Trophoblast cell (in vitro differentiated cells and primary cell): ENCODE measurements at regions not wholly inside any gene's neighbourhood (a gene's known extent, or its start where the extent isn't known, plus 50 kb on each side); places are given as distances from the start of the nearest gene placed in this dataset.

Experiments
- DNase-seq, 2 donors: peaks; one replicate each; pipeline ENCODE4 v3.0.0-alpha.2; 2016
- H2AFZ ChIP-seq: 2 replicates; pipeline ENCODE4 v1.6.1; 2013; ENCODE audit warnings: low read length, moderate library complexity, mild to moderate bottlenecking; ENCODE audit not compliant: insufficient read depth, poor library complexity
- H2AK5ac ChIP-seq: 2 replicates; pipeline ENCODE4 v1.6.1; 2013; ENCODE audit warnings: mild to moderate bottlenecking, low read length
- H2BK120ac ChIP-seq: 2 replicates; pipeline ENCODE4 v1.6.1; 2013; ENCODE audit warnings: low read length, mild to moderate bottlenecking, moderate library complexity; ENCODE audit not compliant: insufficient read depth, poor library complexity
- H2BK12ac ChIP-seq: 2 replicates; pipeline ENCODE4 v1.6.1; 2013; ENCODE audit warnings: mild to moderate bottlenecking, low read length, moderate library complexity
- H2BK5ac ChIP-seq: 2 replicates; pipeline ENCODE4 v1.6.1; 2013; ENCODE audit warnings: low read length, low read depth, moderate library complexity, mild to moderate bottlenecking; ENCODE audit not compliant: poor library complexity
- H3K14ac ChIP-seq: 2 replicates; pipeline ENCODE4 v1.6.1; 2013; ENCODE audit warnings: mild to moderate bottlenecking, low read length
- H3K18ac ChIP-seq: 2 replicates; pipeline ENCODE4 v1.6.1; 2013; ENCODE audit warnings: mild to moderate bottlenecking, low read length
- H3K23ac ChIP-seq: 2 replicates; pipeline ENCODE4 v1.6.1; 2013; ENCODE audit warnings: low read length
- H3K27ac ChIP-seq: 2 replicates; pipeline ENCODE4 v1.5.1; 2013; ENCODE audit warnings: low read depth, mild to moderate bottlenecking, inconsistent platforms, low read length, moderate library complexity
- H3K27me3 ChIP-seq: 2 replicates; pipeline ENCODE4 v1.6.1; 2013; ENCODE audit warnings: inconsistent platforms, mild to moderate bottlenecking, low read length, moderate library complexity; ENCODE audit not compliant: insufficient read depth
- H3K36me3 ChIP-seq, 2 experiments: 1 replicate in 1 of 2; 2 replicates in 1 of 2; pipeline ENCODE4 v1.6.1; 2013; ENCODE audit warnings: low read length in 2 of 2, mild to moderate bottlenecking in 2 of 2, moderate library complexity in 1 of 2; ENCODE audit not compliant: insufficient read depth in 2 of 2, control insufficient read depth in 1 of 2
- H3K4ac ChIP-seq: 2 replicates; pipeline ENCODE4 v1.6.1; 2013; ENCODE audit warnings: low read depth, mild to moderate bottlenecking, low read length, moderate library complexity
- H3K4me1 ChIP-seq, 2 experiments: 1 replicate in 1 of 2; 2 replicates in 1 of 2; pipeline ENCODE4 v1.6.1; 2013; ENCODE audit warnings: low read length in 2 of 2, mild to moderate bottlenecking in 2 of 2, moderate library complexity in 1 of 2; ENCODE audit not compliant: insufficient read depth in 2 of 2, control insufficient read depth in 1 of 2
- H3K4me2 ChIP-seq: 2 replicates; pipeline ENCODE4 v1.6.1; 2013; ENCODE audit warnings: inconsistent platforms, mild to moderate bottlenecking, low read length, moderate library complexity
- H3K4me3 ChIP-seq: 2 replicates; pipeline ENCODE4 v1.5.1; 2013; ENCODE audit warnings: mild to moderate bottlenecking, low read depth, low read length, inconsistent platforms
- H3K79me1 ChIP-seq: one replicate; pipeline ENCODE4 v1.6.1; 2013; ENCODE audit warnings: low read length
- H3K79me2 ChIP-seq: 2 replicates; pipeline ENCODE4 v1.6.1; 2013; ENCODE audit warnings: low read length, mild to moderate bottlenecking; ENCODE audit not compliant: control insufficient read depth, insufficient read depth, poor library complexity
- H3K9ac ChIP-seq: 2 replicates; pipeline ENCODE4 v1.6.1; 2013; ENCODE audit warnings: mild to moderate bottlenecking, low read length
- H3K9me3 ChIP-seq: 2 replicates; pipeline ENCODE4 v1.6.1; 2013; ENCODE audit warnings: low read depth, mild to moderate bottlenecking, control low read depth, inconsistent platforms, low read length; ENCODE audit not compliant: insufficient read depth
- H4K12ac ChIP-seq: 2 replicates; pipeline ENCODE4 v1.6.1; 2013; ENCODE audit warnings: low read depth, mild to moderate bottlenecking, low read length, moderate library complexity
- H4K8ac ChIP-seq: 2 replicates; pipeline ENCODE4 v1.6.1; 2013; ENCODE audit warnings: low read depth, mild to moderate bottlenecking, low read length, moderate library complexity
- H4K91ac ChIP-seq: one replicate; pipeline ENCODE4 v1.6.1; 2013; ENCODE audit warnings: low read depth, mild to moderate bottlenecking, low read length, moderate library complexity
- WGBS: extraction: QIAGEN DNeasy Blood & Tissue Kit; methylation state at CpG from one replicate; pipeline ENCODE4 v1.1.7; 2013; ENCODE audit warnings: missing lambda C conversion rate; ENCODE audit not compliant: insufficient read length, insufficient coverage; ENCODE audit errors: extremely low coverage; 5-methylcytosine and 5-hydroxymethylcytosine counted together

- Histone ChIP-seq H3K36me3 (no peaks in the 10 kb centered on the region), H3K4ac (no peak overlapping the region), H3K4me2 (no peak overlapping the region), H3K14ac (no peak overlapping the region), H3K18ac (no peak overlapping the region), H2BK5ac (no peak overlapping the region), H3K4me1 (peaks cover 0 to 5% of the 10 kb centered on the region in 2 experiments), H4K8ac (no peak overlapping the region), H3K79me2 (no peaks in the 10 kb centered on the region), H3K79me1 (no peaks in the 10 kb centered on the region), H3K9me3 (no peaks in the 10 kb centered on the region), H2AFZ (no peak overlapping the region), H3K9ac (no peak overlapping the region), H3K4me3 (no peak overlapping the region), H2BK12ac (no peak overlapping the region), H3K27ac (no peak overlapping the region), H3K23ac (no peak overlapping the region), H4K91ac (no peak overlapping the region), H2BK120ac (no peak overlapping the region), H3K27me3 (no peaks in the 10 kb centered on the region), H4K12ac (no peak overlapping the region), H2AK5ac (no peak overlapping the region)
- WGBS = no CpG with 5 or more reads among the region's 5 CpGs
- DNase-seq = no peak
These were observed 179.1 kb downstream of the KCNA5 start for GRCh38 chr12:5222729-5223128.

DNA sequence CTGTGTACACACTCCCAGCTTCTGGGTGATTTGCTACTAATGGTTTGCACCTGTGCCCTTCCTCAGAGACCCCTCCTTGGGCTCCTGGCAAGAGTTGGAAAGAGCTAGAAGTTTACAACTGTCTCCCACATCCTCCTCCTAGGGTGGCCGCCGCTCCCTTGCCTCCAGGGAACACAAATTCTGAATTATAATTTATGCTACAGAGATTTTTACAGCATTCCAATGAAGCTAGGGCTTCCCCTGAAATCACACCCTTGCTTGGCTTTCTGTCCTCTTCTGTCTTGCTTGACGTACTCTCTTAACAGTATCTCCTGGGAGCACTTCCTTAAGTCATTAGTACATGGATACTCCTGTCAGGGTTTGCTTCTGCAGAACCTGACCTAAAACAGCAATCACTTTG is 180.2 kb downstream of the KCNA5 start:
- Histone ChIP-seq H3K9me3 (no peaks in the 10 kb centered on the region), H3K4me3 (no peak overlapping the region), H3K4me2 (no peak overlapping the region), H2BK120ac (no peak overlapping the region), H3K4ac (no peak overlapping the region), H3K9ac (no peak overlapping the region), H3K36me3 (no peaks in the 10 kb centered on the region), H3K79me2 (no peaks in the 10 kb centered on the region), H3K4me1 (peaks cover 0 to 5% of the 10 kb centered on the region in 2 experiments), H4K12ac (no peak overlapping the region), H3K14ac (no peak overlapping the region), H3K23ac (no peak overlapping the region), H4K8ac (no peak overlapping the region), H3K27ac (no peak overlapping the region), H4K91ac (no peak overlapping the region), H3K18ac (no peak overlapping the region), H2AFZ (no peak overlapping the region), H3K27me3 (no peaks in the 10 kb centered on the region), H2AK5ac (no peak overlapping the region), H2BK5ac (no peak overlapping the region), H2BK12ac (no peak overlapping the region), H3K79me1 (no peaks in the 10 kb centered on the region)
- WGBS = no CpG with 5 or more reads among the region's 3 CpGs
- DNase-seq = no peak

GRCh38 chr12:5226581-5226980 is 182.9 kb downstream of the KCNA5 start:
- Histone ChIP-seq H4K91ac (no peak overlapping the region), H3K4me3 (no peak overlapping the region), H3K79me2 (no peaks in the 10 kb centered on the region), H3K18ac (no peak overlapping the region), H2BK5ac (no peak overlapping the region), H4K8ac (no peak overlapping the region), H3K4me1 (no peaks in the 10 kb centered on the region), H3K27me3 (no peaks in the 10 kb centered on the region), H2BK120ac (no peak overlapping the region), H2BK12ac (no peak overlapping the region), H3K27ac (no peak overlapping the region), H2AK5ac (no peak overlapping the region), H4K12ac (no peak overlapping the region), H3K14ac (no peak overlapping the region), H3K23ac (no peak overlapping the region), H3K79me1 (no peaks in the 10 kb centered on the region), H3K9ac (no peak overlapping the region), H3K4ac (no peak overlapping the region), H3K9me3 (peaks cover 4% of the 10 kb centered on the region), H3K36me3 (no peaks in the 10 kb centered on the region), H2AFZ (no peak overlapping the region), H3K4me2 (no peak overlapping the region)
- DNase-seq = no peak
- no CpG with 5 or more reads among the region's 7 CpGs for WGBS

DNA sequence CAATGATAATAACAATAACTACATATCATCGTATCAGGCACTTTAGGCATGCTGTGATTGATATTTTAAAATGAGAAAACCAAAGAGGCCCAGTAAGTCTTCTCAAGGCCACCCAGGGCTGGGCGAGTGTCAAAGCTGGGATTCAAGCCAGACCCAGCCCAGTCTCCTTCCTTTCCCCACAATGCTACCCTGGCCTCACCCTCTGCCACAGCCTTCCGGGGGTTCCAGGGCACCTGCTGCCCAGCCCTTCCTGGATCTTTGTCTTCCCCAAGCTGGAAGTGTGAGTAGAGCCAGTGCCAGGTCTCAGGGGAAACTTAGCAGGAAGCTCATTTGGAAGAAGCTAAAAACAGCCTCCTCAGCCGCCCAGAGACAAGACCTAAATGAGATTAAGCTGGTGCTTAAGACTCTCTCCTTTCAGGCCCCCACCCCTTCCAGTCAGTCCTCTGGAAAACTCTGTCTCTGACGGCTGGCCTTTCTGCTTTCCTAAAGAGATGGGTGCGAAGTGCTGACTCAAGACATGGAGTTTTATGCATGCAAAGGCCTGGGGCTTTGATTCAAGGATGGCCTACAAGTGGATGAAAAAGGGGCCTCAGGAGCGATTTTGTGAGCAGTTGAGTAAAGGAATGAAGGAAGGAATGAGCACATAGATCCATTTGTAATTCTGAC is 184.2 kb downstream of the KCNA5 start:
- no CpG with 5 or more reads among the region's 7 CpGs for WGBS
- no peaks in the 10 kb centered on the region for H3K79me2 ChIP-seq
- H3K4me2 ChIP-seq = no peak overlapping the region
- no peak overlapping the region for H2AFZ ChIP-seq
- H3K18ac ChIP-seq = no peak overlapping the region
- no peak overlapping the region for H2BK5ac ChIP-seq
- H3K9ac ChIP-seq = no peak overlapping the region
- no peak overlapping the region for H2BK12ac ChIP-seq
- no peak overlapping the region for H3K27ac ChIP-seq
- H3K4me1 ChIP-seq = no peaks in the 10 kb centered on the region
- no peak overlapping the region for H3K23ac ChIP-seq
- H3K4ac ChIP-seq = no peak overlapping the region
- H3K14ac ChIP-seq = no peak overlapping the region
- H3K36me3 ChIP-seq = no peaks in the 10 kb centered on the region
- H4K12ac ChIP-seq = no peak overlapping the region
- H4K91ac ChIP-seq = no peak overlapping the region
- no peak overlapping the region for H3K4me3 ChIP-seq
- no peaks in the 10 kb centered on the region for H3K27me3 ChIP-seq
- no peaks in the 10 kb centered on the region for H3K79me1 ChIP-seq
- H4K8ac ChIP-seq = no peak overlapping the region
- DNase-seq = no peak
- H2BK120ac ChIP-seq = no peak overlapping the region
- no peak overlapping the region for H2AK5ac ChIP-seq
- peaks cover 4% of the 10 kb centered on the region for H3K9me3 ChIP-seq
